HL-60 (cell line): ENCODE measurements at regions not wholly inside any gene's neighbourhood (a gene's known extent, or its start where the extent isn't known, plus 50 kb on each side); places are given as distances from the start of the nearest gene placed in this dataset.

Experiments used
- DNase-seq, 2 experiments: peaks; one replicate each; pipeline ENCODE4 v3.0.0-alpha.2; 2010 to 2020; ENCODE audit warnings: low read depth in 1 of 2, low spot score in 1 of 2
- H3K27ac ChIP-seq: fragments of 250-450 bp; sonication (Bioruptor Pico); replicated peaks from 2 replicates; pipeline ENCODE4 v1.5.1; 2020; ENCODE audit warnings: mild to moderate bottlenecking, moderate library complexity
- H3K27me3 ChIP-seq: fragments of 250-450 bp; sonication (Bioruptor Pico); 2 replicates; pipeline ENCODE4 v1.5.1; 2021; ENCODE audit warnings: mild to moderate bottlenecking, moderate library complexity; ENCODE audit not compliant: insufficient read depth, poor library complexity, severe bottlenecking
- H3K4me3 ChIP-seq: replicated peaks from 2 replicates; pipeline ENCODE4 v1.5.1; 2011; ENCODE audit warnings: mild to moderate bottlenecking, control low read depth, low read length; ENCODE audit not compliant: insufficient read depth
- GABPA ChIP-seq: IDR thresholded peaks from 2 replicates; pipeline ENCODE4 v1.6.1; 2012; ENCODE audit warnings: low read depth
- POLR2AphosphoS5 ChIP-seq: IDR thresholded peaks from 2 replicates; pipeline ENCODE4 v1.6.1; 2012; ENCODE audit warnings: low read depth
- REST ChIP-seq: IDR thresholded peaks from 2 replicates; pipeline ENCODE4 v1.6.1; 2012; ENCODE audit warnings: low read depth; ENCODE audit not compliant: insufficient replicate concordance
- SPI1 ChIP-seq: IDR thresholded peaks from 2 replicates; pipeline ENCODE4 v1.6.1; 2012; ENCODE audit warnings: low read depth, mild to moderate bottlenecking, borderline replicate concordance
- TF ChIP-seq, protein P1 (sequence below): IDR thresholded peaks from one replicate; pipeline ENCODE4 v1.5.1; 2011; ENCODE audit warnings: low read length, control low read depth, inconsistent platforms; ENCODE audit not compliant: insufficient read depth

DNA sequence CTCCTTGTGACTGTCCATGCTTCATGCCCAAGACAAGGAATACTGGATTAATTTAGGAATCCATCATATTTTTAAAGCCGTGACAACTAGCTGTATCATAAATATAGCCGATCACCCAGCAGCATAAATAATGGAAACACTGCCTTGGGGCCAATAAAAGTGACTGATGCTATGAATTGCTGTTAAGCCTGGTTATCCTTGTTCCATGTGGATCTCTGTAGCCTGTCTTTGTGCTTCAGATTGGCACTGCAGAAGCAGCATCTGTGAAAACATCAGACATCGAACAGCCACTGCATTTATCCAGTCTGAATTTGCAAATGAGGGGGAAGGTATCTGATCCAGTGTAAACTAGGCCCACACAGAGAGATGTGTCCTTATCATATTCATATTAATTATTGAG lies 1181.8 kb downstream of the SORCS1 start:
- no peak overlapping the region for H3K4me3 ChIP-seq
- H3K27me3 ChIP-seq, result no peaks in the 10 kb centered on the region
- no peak overlapping the region for H3K27ac ChIP-seq
- TF ChIP-seq POLR2AphosphoS5 (no peak), SPI1 (no peak), REST (no peak), GABPA (no peak)
- TF ChIP-seq, protein P1, sequence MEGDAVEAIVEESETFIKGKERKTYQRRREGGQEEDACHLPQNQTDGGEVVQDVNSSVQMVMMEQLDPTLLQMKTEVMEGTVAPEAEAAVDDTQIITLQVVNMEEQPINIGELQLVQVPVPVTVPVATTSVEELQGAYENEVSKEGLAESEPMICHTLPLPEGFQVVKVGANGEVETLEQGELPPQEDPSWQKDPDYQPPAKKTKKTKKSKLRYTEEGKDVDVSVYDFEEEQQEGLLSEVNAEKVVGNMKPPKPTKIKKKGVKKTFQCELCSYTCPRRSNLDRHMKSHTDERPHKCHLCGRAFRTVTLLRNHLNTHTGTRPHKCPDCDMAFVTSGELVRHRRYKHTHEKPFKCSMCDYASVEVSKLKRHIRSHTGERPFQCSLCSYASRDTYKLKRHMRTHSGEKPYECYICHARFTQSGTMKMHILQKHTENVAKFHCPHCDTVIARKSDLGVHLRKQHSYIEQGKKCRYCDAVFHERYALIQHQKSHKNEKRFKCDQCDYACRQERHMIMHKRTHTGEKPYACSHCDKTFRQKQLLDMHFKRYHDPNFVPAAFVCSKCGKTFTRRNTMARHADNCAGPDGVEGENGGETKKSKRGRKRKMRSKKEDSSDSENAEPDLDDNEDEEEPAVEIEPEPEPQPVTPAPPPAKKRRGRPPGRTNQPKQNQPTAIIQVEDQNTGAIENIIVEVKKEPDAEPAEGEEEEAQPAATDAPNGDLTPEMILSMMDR, result no peak
- DNase-seq, result no peak

DNA sequence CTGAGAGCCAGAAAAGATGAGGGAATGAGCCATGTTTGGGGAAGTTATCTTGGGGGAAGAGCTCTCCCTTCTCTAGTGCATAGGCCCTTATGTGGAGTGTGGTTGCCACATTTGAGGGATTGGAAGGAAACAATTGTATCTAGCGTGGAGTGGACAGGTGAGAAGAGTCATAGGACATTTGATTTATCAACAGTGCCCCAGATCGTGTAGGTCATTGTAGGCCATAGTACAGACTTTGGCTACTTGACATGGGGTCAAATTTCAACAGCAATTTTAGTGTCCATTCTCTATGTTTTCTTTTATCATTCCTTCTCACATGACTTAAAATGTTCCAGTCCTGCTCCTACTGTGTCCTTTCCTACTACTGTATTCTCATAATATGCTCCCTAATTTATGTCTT lies 1182.8 kb downstream of the SORCS1 start:
- Histone ChIP-seq H3K27ac (no peak overlapping the region), H3K4me3 (no peak overlapping the region), H3K27me3 (no peaks in the 10 kb centered on the region)
- no peak for DNase-seq
- TF ChIP-seq, protein P1, result no peak
- no peak for TF ChIP-seq SPI1
- no peak for TF ChIP-seq REST
- no peak for TF ChIP-seq POLR2AphosphoS5
- TF ChIP-seq GABPA, result no peak

GRCh38 chr10:105974803-105975456 lies 1189.6 kb downstream of the SORCS1 start:
- TF ChIP-seq REST (no peak), GABPA (no peak), SPI1 (no peak), POLR2AphosphoS5 (no peak)
- TF ChIP-seq, protein P1, result no peak
- Histone ChIP-seq H3K27ac (no peak overlapping the region), H3K4me3 (no peak overlapping the region), H3K27me3 (no peaks in the 10 kb centered on the region)
- no peak for DNase-seq
